Inferior parietal cortex (tissue), 1 donor: ENCODE measurements at regions not wholly inside any gene's neighbourhood (a gene's known extent, or its start where the extent isn't known, plus 50 kb on each side); places are given as distances from the start of the nearest gene placed in this dataset.
"Not testable (repeated sequence)": the region's sequence is repeated elsewhere in the genome, so short reads cannot be mapped to it uniquely, and the experiment has no call there.

Experiments
- DNase-seq: peaks from one replicate; pipeline ENCODE4 v3.0.0-alpha.2; 2016; ENCODE audit errors: extremely low spot score

GRCh38 chr5:91315701-91316100 is 67.4 kb downstream of the ARRDC3 start:
- DNase-seq: no peak

- DNase-seq: peak; percentile 63
Measured at GRCh38 chr5:91313757-91314673, 69.1 kb downstream of the ARRDC3 start.

- no peak for DNase-seq
Measured at GRCh38 chr5:91312698-91313097, 70.4 kb downstream of the ARRDC3 start.

GRCh38 chr5:91311697-91312501 is 71.2 kb downstream of the ARRDC3 start:
- peak; percentile 33 for DNase-seq

GRCh38 chr5:91311168-91311696 is 71.9 kb downstream of the ARRDC3 start:
- no peak for DNase-seq

- not testable (repeated sequence) for DNase-seq
Measured at GRCh38 chr5:91308157-91308556, 75.0 kb downstream of the ARRDC3 start.

GRCh38 chr5:91307048-91307447 is 76.1 kb downstream of the ARRDC3 start:
- no peak for DNase-seq

- no peak for DNase-seq
Measured at GRCh38 chr5:91306497-91306896, 76.6 kb downstream of the ARRDC3 start.

GRCh38 chr5:91305640-91306039 is 77.5 kb downstream of the ARRDC3 start:
- DNase-seq: no peak

GRCh38 chr5:91304015-91304414 is 79.1 kb downstream of the ARRDC3 start:
- not testable (repeated sequence) for DNase-seq

GRCh38 chr5:91302958-91303357 is 80.2 kb downstream of the ARRDC3 start:
- DNase-seq: peak; percentile 75

- no peak for DNase-seq
Measured at GRCh38 chr5:91302305-91302704, 80.8 kb downstream of the ARRDC3 start.

GRCh38 chr5:91301106-91301846 is 81.8 kb downstream of the ARRDC3 start:
- no peak for DNase-seq

GRCh38 chr5:91297994-91298393 is 85.1 kb downstream of the ARRDC3 start:
- no peak for DNase-seq

- no peak for DNase-seq
Measured at GRCh38 chr5:91296674-91297143, 86.4 kb downstream of the ARRDC3 start.

- DNase-seq: not testable (repeated sequence)
Measured at GRCh38 chr5:91296102-91296501, 87.0 kb downstream of the ARRDC3 start.

GRCh38 chr5:91293131-91293530 is 90.0 kb downstream of the ARRDC3 start:
- DNase-seq: no peak

GRCh38 chr5:91291628-91292569 is 91.2 kb downstream of the ARRDC3 start:
- no peak for DNase-seq

- DNase-seq: no peak
Measured at GRCh38 chr5:91288118-91288916, 94.8 kb downstream of the ARRDC3 start.

GRCh38 chr5:91285062-91285461 is 98.1 kb downstream of the ARRDC3 start:
- not testable (repeated sequence) for DNase-seq
